ENCODE measurements at regions not wholly inside any gene's neighbourhood (a gene's known extent, or its start where the extent isn't known, plus 50 kb on each side); places are given as distances from the start of the nearest gene placed in this dataset.
"Not testable (repeated sequence)": the region's sequence is repeated elsewhere in the genome, so short reads cannot be mapped to it uniquely, and the experiment has no call there.

DNA sequence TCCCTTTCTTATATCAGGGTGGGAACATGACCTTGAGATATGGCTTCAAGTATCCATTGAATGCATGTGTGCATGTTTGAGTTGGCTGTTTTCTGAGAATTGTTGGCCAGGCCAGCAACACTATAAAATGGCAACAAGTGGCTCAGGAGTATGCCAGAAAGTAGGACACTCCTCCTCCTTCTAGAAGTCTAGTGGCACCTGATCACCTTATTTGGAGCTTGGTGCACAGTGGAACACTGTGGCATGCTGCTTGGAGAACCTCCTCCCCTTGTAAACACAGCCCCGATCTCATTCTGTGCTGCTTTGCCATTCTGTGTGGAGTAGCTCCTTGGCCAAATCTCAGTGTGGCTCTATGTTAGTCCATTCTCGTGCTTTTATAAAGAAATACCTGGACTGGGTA, 114.8 kb upstream of the NDN start:
- Histone ChIP-seq H3K79me2 (no peaks in the 10 kb centered on the region), H3K4me2 (ENCODE audit: low read length) (no peak overlapping the region), H3K4me1 (no peaks in the 10 kb centered on the region), H2AFZ (no peak overlapping the region), H3K4me3 (ENCODE audit: low read depth, low read length) (no peak overlapping the region), H3K27ac (no peak overlapping the region), H3K36me3 (ENCODE audit: control insufficient read depth, insufficient read depth, low read length) (no peaks in the 10 kb centered on the region), H3K27me3 (ENCODE audit: control insufficient read depth, insufficient read depth, low read length) (no peaks in the 10 kb centered on the region), H3K9me3 (ENCODE audit: control insufficient read depth, low read length) (no peaks in the 10 kb centered on the region), H3K9ac (no peak overlapping the region)
- TF ChIP-seq, protein P1, sequence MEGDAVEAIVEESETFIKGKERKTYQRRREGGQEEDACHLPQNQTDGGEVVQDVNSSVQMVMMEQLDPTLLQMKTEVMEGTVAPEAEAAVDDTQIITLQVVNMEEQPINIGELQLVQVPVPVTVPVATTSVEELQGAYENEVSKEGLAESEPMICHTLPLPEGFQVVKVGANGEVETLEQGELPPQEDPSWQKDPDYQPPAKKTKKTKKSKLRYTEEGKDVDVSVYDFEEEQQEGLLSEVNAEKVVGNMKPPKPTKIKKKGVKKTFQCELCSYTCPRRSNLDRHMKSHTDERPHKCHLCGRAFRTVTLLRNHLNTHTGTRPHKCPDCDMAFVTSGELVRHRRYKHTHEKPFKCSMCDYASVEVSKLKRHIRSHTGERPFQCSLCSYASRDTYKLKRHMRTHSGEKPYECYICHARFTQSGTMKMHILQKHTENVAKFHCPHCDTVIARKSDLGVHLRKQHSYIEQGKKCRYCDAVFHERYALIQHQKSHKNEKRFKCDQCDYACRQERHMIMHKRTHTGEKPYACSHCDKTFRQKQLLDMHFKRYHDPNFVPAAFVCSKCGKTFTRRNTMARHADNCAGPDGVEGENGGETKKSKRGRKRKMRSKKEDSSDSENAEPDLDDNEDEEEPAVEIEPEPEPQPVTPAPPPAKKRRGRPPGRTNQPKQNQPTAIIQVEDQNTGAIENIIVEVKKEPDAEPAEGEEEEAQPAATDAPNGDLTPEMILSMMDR (IDR thresholded peaks at IDR 0.05) = no peak

DNA sequence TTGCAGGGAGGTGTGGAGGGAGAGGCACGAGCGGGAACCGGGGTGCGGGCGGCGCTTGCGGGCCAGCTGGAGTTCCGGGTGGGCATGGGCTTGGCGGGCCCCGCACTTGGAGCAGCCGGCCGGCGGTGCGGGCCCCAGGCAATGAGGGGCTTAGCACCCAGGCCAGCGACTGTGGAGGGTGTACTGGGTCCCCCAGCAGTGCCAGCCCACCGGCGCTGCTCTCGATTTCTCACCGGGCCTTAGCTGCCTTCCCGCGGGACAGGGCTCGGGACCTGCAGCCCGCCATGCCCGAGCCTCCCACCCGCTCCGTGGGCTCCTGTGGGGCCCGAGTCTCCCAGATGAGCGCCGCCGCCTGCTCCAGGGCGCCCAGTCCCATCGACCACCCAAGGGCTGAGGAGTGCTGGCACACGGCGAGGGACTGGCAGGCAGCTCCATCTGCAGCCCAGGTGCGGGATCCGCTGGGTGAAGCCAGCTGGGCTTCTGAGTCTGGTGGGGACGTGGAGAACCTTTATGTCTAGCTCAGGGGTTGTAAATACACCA, 115.9 kb upstream of the NDN start:
- H3K4me1 ChIP-seq; H3K27ac ChIP-seq; H3K36me3 ChIP-seq (ENCODE audit: control insufficient read depth, insufficient read depth, low read length); H3K79me2 ChIP-seq; H3K9ac ChIP-seq; H2AFZ ChIP-seq; H3K4me3 ChIP-seq (ENCODE audit: low read depth, low read length); H3K9me3 ChIP-seq (ENCODE audit: control insufficient read depth, low read length); H3K27me3 ChIP-seq (ENCODE audit: control insufficient read depth, insufficient read depth, low read length); H3K4me2 ChIP-seq (ENCODE audit: low read length): not testable (repeated sequence)

DNA sequence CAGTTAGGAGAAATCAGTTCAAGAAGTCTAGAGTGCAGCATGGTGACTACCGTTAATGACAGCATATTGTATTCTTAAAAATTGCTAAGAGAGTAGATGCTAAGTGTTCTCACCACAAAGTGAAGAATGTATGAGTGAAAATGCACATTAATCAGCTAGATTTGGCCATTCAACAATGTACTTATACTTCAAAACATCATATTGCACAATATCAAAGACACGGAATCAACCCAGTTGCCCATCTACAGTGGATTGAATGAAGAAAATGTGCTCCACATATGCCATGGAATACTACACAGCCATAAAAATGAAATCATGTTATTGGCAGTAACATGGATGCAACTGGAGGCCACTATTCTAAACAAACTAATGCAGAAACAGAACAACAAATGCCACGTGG, 119.9 kb upstream of the NDN start:
- TF ChIP-seq, protein P1 (IDR thresholded peaks at IDR 0.05) = no peak
- no peaks in the 10 kb centered on the region for H3K4me1 ChIP-seq
- no peaks in the 10 kb centered on the region for H3K9me3 ChIP-seq (ENCODE audit: control insufficient read depth, low read length)
- no peak overlapping the region for H3K4me3 ChIP-seq (ENCODE audit: low read depth, low read length)
- no peaks in the 10 kb centered on the region for H3K79me2 ChIP-seq
- H2AFZ ChIP-seq = no peak overlapping the region
- no peaks in the 10 kb centered on the region for H3K36me3 ChIP-seq (ENCODE audit: control insufficient read depth, insufficient read depth, low read length)
- no peak overlapping the region for H3K27ac ChIP-seq
- no peak overlapping the region for H3K9ac ChIP-seq
- no peak overlapping the region for H3K4me2 ChIP-seq (ENCODE audit: low read length)
- no peaks in the 10 kb centered on the region for H3K27me3 ChIP-seq (ENCODE audit: control insufficient read depth, insufficient read depth, low read length)

DNA sequence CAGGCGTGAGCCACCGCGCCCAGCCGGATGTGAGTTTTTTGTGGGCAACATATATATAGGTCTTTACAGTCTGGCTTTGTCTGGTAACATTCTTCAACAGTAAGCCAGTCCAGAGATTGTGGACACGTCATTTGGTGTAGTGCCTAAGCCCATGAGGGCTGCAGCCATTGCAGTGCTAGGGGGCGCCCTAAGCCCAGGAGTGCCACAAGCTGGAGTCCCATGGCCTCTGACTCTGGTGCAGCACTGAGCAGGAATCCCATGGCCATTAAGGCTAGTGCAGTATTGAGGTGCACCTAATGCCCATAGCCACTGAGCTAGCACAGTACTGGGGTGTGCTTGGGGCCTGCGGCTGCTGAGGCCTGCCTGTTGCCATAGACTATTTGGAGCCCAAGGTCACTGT, 136.4 kb upstream of the NDN start:
- H3K36me3 ChIP-seq (ENCODE audit: control insufficient read depth, insufficient read depth, low read length) = no peaks in the 10 kb centered on the region
- no peaks in the 10 kb centered on the region for H3K4me1 ChIP-seq
- H3K27me3 ChIP-seq (ENCODE audit: control insufficient read depth, insufficient read depth, low read length) = no peaks in the 10 kb centered on the region
- H3K79me2 ChIP-seq = no peaks in the 10 kb centered on the region
- H3K27ac ChIP-seq = no peak overlapping the region
- H3K4me3 ChIP-seq (ENCODE audit: low read depth, low read length) = no peak overlapping the region
- H3K9me3 ChIP-seq (ENCODE audit: control insufficient read depth, low read length) = no peaks in the 10 kb centered on the region
- no peak overlapping the region for H3K9ac ChIP-seq
- TF ChIP-seq, protein P1 (IDR thresholded peaks at IDR 0.05) = no peak
- no peak overlapping the region for H3K4me2 ChIP-seq (ENCODE audit: low read length)
- H2AFZ ChIP-seq = no peak overlapping the region

DNA sequence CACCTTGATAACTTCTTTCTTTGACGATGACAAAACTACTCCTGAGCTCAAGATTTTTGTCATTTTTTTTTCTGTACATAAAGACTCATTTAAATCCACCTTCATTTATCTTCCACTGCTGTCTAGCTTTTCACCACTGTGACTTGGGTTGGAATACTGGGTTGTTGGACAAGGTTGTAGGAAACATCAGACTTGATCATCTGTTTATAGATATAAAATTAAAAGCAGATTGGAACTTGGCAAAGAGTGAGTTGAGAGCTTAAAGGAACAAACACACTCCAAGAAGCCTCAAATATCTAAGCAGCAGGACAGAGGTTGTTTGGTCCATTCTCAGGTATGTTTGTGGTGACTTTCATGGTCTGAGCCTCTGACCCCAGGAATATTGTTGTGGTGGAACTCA, 141.7 kb upstream of the NDN start:
- H3K27me3 ChIP-seq (ENCODE audit: control insufficient read depth, insufficient read depth, low read length) = no peaks in the 10 kb centered on the region

More for the DNA sequence above, 141.7 kb upstream of the NDN start:
- no peak overlapping the region for H3K9ac ChIP-seq
- no peaks in the 10 kb centered on the region for H3K9me3 ChIP-seq (ENCODE audit: control insufficient read depth, low read length)
- H3K4me2 ChIP-seq (ENCODE audit: low read length) = no peak overlapping the region
- no peaks in the 10 kb centered on the region for H3K36me3 ChIP-seq (ENCODE audit: control insufficient read depth, insufficient read depth, low read length)
- H2AFZ ChIP-seq = no peak overlapping the region
- no peak overlapping the region for H3K4me3 ChIP-seq (ENCODE audit: low read depth, low read length)
- H3K27ac ChIP-seq = no peak overlapping the region
- no peaks in the 10 kb centered on the region for H3K4me1 ChIP-seq
- TF ChIP-seq, protein P1 (IDR thresholded peaks at IDR 0.05) = no peak
- no peaks in the 10 kb centered on the region for H3K79me2 ChIP-seq

Data from parathyroid adenoma (tissue), 2 donors.